AG09309 (cell line): ENCODE measurements at regions not wholly inside any gene's neighbourhood (a gene's known extent, or its start where the extent isn't known, plus 50 kb on each side); places are given as distances from the start of the nearest gene placed in this dataset.

Experiments used
- DNase-seq: peaks from one replicate; pipeline ENCODE4 v3.0.0-alpha.2; 2010; ENCODE audit warnings: low read depth
- H3K4me3 ChIP-seq: 2 replicates; pipeline ENCODE4 v1.5.1; 2011; ENCODE audit warnings: mild to moderate bottlenecking, low read depth, low read length, moderate library complexity; ENCODE audit not compliant: control insufficient read depth
- CTCF ChIP-seq: IDR thresholded peaks from 2 replicates; pipeline ENCODE4 v1.5.1; 2011; ENCODE audit warnings: mild to moderate bottlenecking, low read depth, low read length, inconsistent platforms; ENCODE audit not compliant: insufficient read depth, control insufficient read depth; ENCODE audit errors: missing control alignments

GRCh38 chr20:48414786-48415185, 413.0 kb downstream of the PREX1 start:
- no peak for TF ChIP-seq CTCF

GRCh38 chr20:48411919-48412522, 415.8 kb downstream of the PREX1 start:
- no peak for DNase-seq
- no peak for TF ChIP-seq CTCF

More at GRCh38 chr20:48414786-48415185, 413.0 kb downstream of the PREX1 start:
- H3K4me3 ChIP-seq: no peak overlapping the region
- no peak for DNase-seq

GRCh38 chr20:48411245-48411644, 416.6 kb downstream of the PREX1 start:
- DNase-seq: no peak
- H3K4me3 ChIP-seq: no peak overlapping the region
- no peak for TF ChIP-seq CTCF

More at GRCh38 chr20:48411919-48412522, 415.8 kb downstream of the PREX1 start:
- no peak overlapping the region for H3K4me3 ChIP-seq

GRCh38 chr20:48409055-48409615, 418.7 kb downstream of the PREX1 start:
- TF ChIP-seq CTCF: no peak
- H3K4me3 ChIP-seq: no peak overlapping the region
- no peak for DNase-seq

- no peak for TF ChIP-seq CTCF
- H3K4me3 ChIP-seq: no peak overlapping the region
- DNase-seq: no peak
These were observed 420.1 kb downstream of the PREX1 start for GRCh38 chr20:48407710-48408109.

- DNase-seq: no peak
- no peak overlapping the region for H3K4me3 ChIP-seq
- no peak for TF ChIP-seq CTCF
These were observed 420.9 kb downstream of the PREX1 start for GRCh38 chr20:48406912-48407340.
